Prostate gland (tissue), 2 donors: ENCODE measurements at regions not wholly inside any gene's neighbourhood (a gene's known extent, or its start where the extent isn't known, plus 50 kb on each side); places are given as distances from the start of the nearest gene placed in this dataset.

ENCODE experiments used
- POLR2A ChIP-seq: fragments of 450-650 bp; IDR thresholded peaks from one replicate; pipeline ENCODE4 v1.6.1; 2016; ENCODE audit warnings: antibody characterized with exemption, mild to moderate bottlenecking
- POLR2AphosphoS5 ChIP-seq: sonication (generic); formaldehyde crosslinking; IDR thresholded peaks from one replicate; pipeline ENCODE4 v1.6.1; 2017; ENCODE audit warnings: antibody characterized with exemption
- TF ChIP-seq, protein P1 (sequence below), 4 experiments: fragments of 200-600 bp in 2 of 4; fragments of 450-650 bp in 2 of 4; sonication (generic) in 2 of 4; IDR thresholded peaks; 1 replicate in 3 of 4; 2 replicates in 1 of 4; pipeline ENCODE4 v1.5.1; 2016 to 2019; ENCODE audit warnings: antibody characterized with exemption in 4 of 4, mild to moderate bottlenecking in 2 of 4, moderate library complexity in 2 of 4

- TF ChIP-seq, protein P1, sequence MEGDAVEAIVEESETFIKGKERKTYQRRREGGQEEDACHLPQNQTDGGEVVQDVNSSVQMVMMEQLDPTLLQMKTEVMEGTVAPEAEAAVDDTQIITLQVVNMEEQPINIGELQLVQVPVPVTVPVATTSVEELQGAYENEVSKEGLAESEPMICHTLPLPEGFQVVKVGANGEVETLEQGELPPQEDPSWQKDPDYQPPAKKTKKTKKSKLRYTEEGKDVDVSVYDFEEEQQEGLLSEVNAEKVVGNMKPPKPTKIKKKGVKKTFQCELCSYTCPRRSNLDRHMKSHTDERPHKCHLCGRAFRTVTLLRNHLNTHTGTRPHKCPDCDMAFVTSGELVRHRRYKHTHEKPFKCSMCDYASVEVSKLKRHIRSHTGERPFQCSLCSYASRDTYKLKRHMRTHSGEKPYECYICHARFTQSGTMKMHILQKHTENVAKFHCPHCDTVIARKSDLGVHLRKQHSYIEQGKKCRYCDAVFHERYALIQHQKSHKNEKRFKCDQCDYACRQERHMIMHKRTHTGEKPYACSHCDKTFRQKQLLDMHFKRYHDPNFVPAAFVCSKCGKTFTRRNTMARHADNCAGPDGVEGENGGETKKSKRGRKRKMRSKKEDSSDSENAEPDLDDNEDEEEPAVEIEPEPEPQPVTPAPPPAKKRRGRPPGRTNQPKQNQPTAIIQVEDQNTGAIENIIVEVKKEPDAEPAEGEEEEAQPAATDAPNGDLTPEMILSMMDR (IDR thresholded peaks at IDR 0.05), result no peak
- TF ChIP-seq POLR2A, result no peak
- TF ChIP-seq POLR2AphosphoS5, result no peak
Measured at GRCh38 chr18:66222174-66222573, 381.7 kb downstream of the CDH19 start.
